Ectodermal cell (in vitro differentiated cells): ENCODE measurements at regions not wholly inside any gene's neighbourhood (a gene's known extent, or its start where the extent isn't known, plus 50 kb on each side); places are given as distances from the start of the nearest gene placed in this dataset.

Experiments
- H3K27ac ChIP-seq: 2 replicates; pipeline ENCODE4 v1.7.0; 2013; ENCODE audit warnings: mild to moderate bottlenecking, low read depth, low read length; ENCODE audit not compliant: insufficient read depth, poor library complexity, severe bottlenecking
- H3K27me3 ChIP-seq: 2 replicates; pipeline ENCODE4 v1.7.0; 2013; ENCODE audit warnings: mild to moderate bottlenecking, low read length; ENCODE audit not compliant: insufficient read depth, control insufficient read depth, poor library complexity, severe bottlenecking
- H3K36me3 ChIP-seq: one replicate; pipeline ENCODE4 v1.7.0; 2013; ENCODE audit warnings: low read length; ENCODE audit not compliant: control insufficient read depth, insufficient read depth
- H3K4me1 ChIP-seq: one replicate; pipeline ENCODE4 v1.7.0; 2013; ENCODE audit warnings: low read length; ENCODE audit not compliant: control insufficient read depth, insufficient read depth
- H3K4me3 ChIP-seq: 2 replicates; pipeline ENCODE4 v1.7.0; 2013; ENCODE audit warnings: low read depth, low read length, control low read depth; ENCODE audit not compliant: insufficient read depth
- H3K9me3 ChIP-seq: 2 replicates; pipeline ENCODE4 v1.7.0; 2013; ENCODE audit warnings: mild to moderate bottlenecking, low read length, moderate library complexity; ENCODE audit not compliant: control insufficient read depth
- WGBS, 2 experiments: methylation state at CpG; one replicate each; pipeline ENCODE4 v1.1.7; 2013; ENCODE audit warnings: missing lambda C conversion rate in 2 of 2; 5-methylcytosine and 5-hydroxymethylcytosine counted together

DNA sequence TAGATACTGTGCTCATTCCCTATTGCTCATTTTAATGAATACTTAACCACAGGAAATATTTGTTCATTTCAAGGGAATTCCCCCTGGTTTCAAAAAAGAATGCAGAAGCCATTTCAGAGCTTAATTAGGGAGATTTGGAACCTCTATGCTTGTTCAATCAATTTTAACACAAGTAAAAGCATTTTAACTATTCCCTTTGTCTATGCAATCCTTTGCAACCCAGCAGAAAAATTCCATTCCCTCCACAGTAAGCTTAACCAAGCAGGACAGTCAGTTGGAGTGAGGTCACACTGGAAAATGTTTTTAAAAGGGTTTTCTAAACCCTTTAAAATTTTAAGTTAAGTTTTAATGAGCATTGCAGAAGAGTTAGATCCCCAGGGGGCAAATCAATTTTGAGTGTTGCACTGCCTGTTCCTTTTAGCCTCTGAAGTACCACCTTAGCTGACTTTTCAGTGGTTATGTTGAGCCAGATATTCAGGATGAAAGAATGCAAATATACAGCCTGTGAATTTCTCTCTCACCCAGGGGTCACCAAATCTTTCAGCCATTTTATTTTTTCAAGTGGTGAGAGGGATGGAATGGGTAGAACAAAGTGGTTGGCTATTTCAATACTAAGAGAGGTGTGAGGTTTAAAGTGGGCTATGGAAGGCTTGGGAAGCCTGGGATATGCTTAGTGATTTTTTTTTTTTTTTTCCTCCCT lies 356.2 kb upstream of the NUDT12 start:
- Histone ChIP-seq H3K4me3 (no peak overlapping the region), H3K27ac (peak overlapping the region; percentile 70), H3K9me3 (no peaks in the 10 kb centered on the region), H3K4me1 (peaks cover 12% of the 10 kb centered on the region), H3K27me3 (no peaks in the 10 kb centered on the region), H3K36me3 (no peaks in the 10 kb centered on the region)

DNA sequence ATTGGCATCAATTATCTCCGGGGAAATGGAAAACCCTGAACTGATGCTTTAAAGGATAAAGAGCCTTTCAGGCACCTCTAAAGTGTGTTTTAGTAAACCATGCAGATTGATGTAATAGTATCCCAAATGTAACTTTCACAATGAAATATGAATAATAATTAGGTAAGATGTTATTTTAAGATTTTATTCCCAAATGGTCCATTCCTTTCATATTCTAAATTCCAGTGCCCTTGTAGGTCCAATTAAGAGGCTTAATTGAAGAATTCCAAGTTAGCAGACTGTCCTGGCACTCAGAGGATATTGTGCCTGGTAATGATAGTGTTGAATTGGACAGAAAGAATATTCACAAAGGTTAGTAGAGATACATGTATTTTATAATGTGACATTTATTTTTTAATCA lies 352.5 kb upstream of the NUDT12 start:
- WGBS, 2 experiments, result 93 to 96% methylated on average over 1 of the region's 1 CpG
- Histone ChIP-seq H3K27me3 (no peaks in the 10 kb centered on the region), H3K4me1 (peaks cover 14% of the 10 kb centered on the region), H3K9me3 (no peaks in the 10 kb centered on the region), H3K36me3 (no peaks in the 10 kb centered on the region), H3K27ac (no peak overlapping the region), H3K4me3 (no peak overlapping the region)

DNA sequence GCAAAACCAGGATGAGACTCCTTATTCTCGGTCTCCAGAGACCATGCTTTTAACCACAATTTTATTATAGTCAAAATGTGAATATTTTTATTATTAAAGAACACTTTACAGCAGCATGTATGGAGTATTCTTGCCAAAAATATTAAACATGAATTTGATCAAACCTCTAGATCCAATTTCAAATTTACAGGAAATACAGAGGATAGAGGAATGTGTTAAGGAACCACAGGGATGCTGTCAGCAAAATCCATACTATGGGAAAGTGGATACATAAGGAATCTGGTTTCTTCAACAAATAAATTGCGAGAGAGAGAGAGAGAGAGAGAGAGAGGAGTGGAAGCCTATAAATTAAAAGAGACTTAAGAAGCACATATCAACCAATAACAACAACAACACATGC lies 348.2 kb upstream of the NUDT12 start:
- WGBS, 2 experiments, result no CpG with 5 or more reads among the region's 2 CpGs
- no peaks in the 10 kb centered on the region for H3K27me3 ChIP-seq
- no peak overlapping the region for H3K4me3 ChIP-seq
- H3K27ac ChIP-seq, result no peak overlapping the region
- H3K9me3 ChIP-seq, result no peaks in the 10 kb centered on the region
- H3K36me3 ChIP-seq, result no peaks in the 10 kb centered on the region
- peaks cover 3% of the 10 kb centered on the region for H3K4me1 ChIP-seq

DNA sequence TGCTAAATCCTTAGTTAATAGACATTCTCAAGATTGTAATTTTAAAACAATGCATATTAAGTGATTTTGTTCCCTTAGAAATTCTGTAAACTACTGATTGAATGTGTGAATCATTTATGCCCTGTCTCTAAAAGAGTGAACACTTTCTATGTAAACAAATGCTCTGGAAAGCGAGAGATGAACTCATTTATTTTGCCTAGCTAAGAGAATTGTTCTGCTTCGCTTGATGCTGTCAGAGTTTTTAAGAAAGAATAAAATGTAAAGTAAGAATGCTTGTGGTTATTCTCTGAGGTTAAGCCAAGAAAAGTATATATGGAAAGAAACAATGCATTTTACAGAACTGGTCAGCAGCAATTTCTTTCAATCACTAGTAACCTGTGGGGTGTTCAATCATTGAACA lies 347.4 kb upstream of the NUDT12 start:
- Histone ChIP-seq H3K4me3 (no peak overlapping the region), H3K27ac (no peak overlapping the region), H3K9me3 (no peaks in the 10 kb centered on the region), H3K27me3 (no peaks in the 10 kb centered on the region), H3K4me1 (peaks cover 3% of the 10 kb centered on the region), H3K36me3 (no peaks in the 10 kb centered on the region)
- 97% methylated on average over 2 of the region's 2 CpGs for WGBS, 2 experiments

DNA sequence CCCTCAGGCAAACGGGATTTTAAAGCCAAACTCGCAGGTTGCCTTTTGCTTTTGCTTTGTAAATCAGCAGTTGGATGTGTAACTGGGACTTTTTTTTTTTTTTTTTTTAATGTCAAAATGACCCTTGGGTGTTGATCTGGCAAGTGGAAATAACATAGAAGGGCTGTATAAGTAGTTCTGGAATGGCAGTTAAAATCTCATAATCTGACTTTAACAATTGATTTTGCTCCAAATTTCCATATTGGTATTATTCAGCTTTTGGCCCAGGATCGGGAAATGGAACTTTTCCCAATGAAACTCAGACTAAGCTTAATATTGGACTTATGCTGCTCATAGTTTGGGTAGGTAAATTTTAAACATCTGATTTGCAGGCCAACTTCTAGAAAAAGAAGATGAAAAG lies 346.8 kb upstream of the NUDT12 start:
- Histone ChIP-seq H3K4me1 (peaks cover 3% of the 10 kb centered on the region), H3K4me3 (no peak overlapping the region), H3K27ac (no peak overlapping the region), H3K27me3 (no peaks in the 10 kb centered on the region), H3K9me3 (no peaks in the 10 kb centered on the region), H3K36me3 (no peaks in the 10 kb centered on the region)
- 82 to 95% methylated on average over 3 of the region's 3 CpGs for WGBS, 2 experiments

DNA sequence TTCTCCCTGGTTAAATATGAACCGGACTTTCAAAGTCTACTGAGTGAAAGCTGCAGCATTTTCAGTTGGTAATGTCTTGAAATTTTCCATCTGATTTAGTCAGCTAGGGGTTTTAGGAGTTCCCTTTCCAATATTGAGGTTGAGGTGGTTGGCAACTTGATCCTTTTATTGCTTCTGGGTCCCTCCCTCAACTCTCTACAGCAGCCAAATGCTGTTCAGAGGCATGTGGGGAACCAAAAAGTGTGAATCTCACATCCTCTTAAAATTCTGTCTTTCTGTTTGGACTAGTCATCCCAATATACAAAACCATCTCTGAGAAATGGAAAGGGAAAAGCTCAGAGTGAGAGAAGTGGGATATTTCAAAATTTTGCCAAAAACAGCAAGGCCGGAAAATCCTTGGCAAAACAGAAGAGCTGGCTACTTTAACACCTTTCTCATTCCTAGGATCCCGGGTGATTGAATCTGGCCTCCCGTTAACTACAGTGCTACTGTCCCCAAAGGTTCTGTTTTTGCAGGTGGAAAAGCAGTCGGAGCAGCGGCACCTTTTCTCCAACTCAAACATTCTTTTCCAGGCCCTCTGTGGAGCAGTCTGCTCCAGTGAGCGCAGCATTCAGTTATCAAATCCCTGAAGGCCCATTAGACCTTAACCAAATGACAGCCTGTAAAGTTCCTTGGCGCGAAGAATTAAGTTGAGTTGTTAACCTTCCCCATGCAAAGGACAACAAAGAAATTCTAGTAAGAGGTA lies 345.9 kb upstream of the NUDT12 start:
- Histone ChIP-seq H3K27ac (no peak overlapping the region), H3K4me3 (no peak overlapping the region), H3K4me1 (peaks cover 3% of the 10 kb centered on the region), H3K27me3 (no peaks in the 10 kb centered on the region), H3K36me3 (no peaks in the 10 kb centered on the region), H3K9me3 (no peaks in the 10 kb centered on the region)
- WGBS, 2 experiments, result 78 to 80% methylated on average over 7 to 9 of the region's 9 CpGs

DNA sequence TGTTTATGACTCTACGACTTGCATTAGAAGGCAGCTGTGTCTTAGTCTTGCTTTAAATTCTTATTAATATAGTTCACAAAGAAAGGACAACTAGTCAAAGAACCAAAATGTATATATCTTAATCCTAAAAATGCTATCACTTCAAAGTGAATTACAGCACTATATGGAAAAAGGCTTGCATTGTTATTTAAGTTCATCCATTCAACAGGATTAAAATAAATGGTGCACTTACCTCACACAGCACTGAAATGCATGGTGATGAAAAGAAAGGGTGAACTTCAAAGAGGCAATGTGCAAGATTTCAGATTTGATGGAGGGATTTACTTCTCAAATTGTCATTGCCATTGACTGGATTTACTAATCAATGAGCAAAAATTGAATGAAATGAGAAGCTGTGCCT lies 344.4 kb upstream of the NUDT12 start:
- Histone ChIP-seq H3K4me3 (no peak overlapping the region), H3K36me3 (no peaks in the 10 kb centered on the region), H3K9me3 (no peaks in the 10 kb centered on the region), H3K4me1 (peaks cover 3% of the 10 kb centered on the region), H3K27me3 (no peaks in the 10 kb centered on the region), H3K27ac (no peak overlapping the region)
- no CpG with 5 or more reads among the region's 1 CpG for WGBS, 2 experiments

DNA sequence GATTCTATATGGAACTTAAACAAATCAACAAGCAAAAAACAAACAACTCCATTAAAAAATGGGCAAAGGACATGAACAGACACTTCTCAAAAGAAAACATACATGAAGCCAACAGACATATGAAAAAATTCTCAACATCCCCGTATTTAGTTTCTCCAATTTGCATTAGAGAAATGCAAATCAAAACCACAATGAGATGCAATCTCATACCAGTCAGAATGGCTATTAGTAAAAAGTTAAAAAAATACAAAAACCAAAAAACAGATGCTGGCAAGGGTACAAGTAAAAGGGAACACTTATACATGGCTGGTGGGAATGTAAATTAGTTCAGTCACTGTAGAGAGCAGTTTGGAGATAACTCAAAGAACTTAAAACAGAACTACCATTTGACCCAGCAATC lies 342.1 kb upstream of the NUDT12 start:
- 83 to 93% methylated on average over 1 of the region's 1 CpG for WGBS, 2 experiments
- Histone ChIP-seq H3K4me3 (no peak overlapping the region), H3K27ac (no peak overlapping the region), H3K4me1 (no peaks in the 10 kb centered on the region), H3K9me3 (no peaks in the 10 kb centered on the region), H3K27me3 (no peaks in the 10 kb centered on the region), H3K36me3 (no peaks in the 10 kb centered on the region)

DNA sequence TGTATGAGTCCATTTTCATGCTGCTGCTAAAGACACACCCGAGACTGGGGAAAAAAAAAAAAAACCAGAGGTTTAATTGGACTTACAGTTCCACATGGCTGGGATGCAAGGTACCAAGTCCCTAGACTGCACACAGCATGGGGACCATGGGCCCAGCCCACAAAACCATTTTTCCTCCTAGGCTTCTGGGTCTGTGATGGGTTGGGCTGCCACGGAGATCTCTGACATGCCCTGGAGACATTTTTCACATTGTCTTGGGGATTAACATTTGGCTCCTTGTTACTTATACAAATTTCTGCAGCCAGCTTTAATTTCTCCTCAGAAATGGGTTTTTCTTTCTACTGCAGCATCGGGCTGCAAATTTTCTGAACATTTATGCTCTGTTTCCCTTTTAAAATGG lies 340.3 kb upstream of the NUDT12 start:
- Histone ChIP-seq H3K4me3 (no peak overlapping the region), H3K9me3 (no peaks in the 10 kb centered on the region), H3K27ac (no peak overlapping the region), H3K36me3 (no peaks in the 10 kb centered on the region), H3K4me1 (no peaks in the 10 kb centered on the region), H3K27me3 (no peaks in the 10 kb centered on the region)
- 95% methylated on average over 3 of the region's 3 CpGs for WGBS, 2 experiments

DNA sequence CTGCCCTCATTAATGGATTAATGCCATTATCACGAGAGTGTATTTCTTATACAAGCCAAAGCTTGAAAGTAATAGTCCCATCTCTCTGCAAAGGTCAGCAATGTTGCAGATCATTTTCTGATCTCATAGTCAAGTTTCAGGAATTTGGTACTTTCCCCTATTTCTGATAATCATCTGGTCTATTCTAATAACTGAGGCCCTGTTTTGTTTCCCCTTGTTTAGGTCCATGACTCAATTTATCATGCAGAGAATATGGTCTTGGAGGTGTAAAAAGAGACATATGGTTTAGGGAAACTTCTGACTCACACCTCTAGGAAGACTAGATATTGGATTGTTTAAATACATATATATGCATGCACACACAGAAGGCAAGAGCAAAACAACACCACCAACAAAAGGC lies 339.3 kb upstream of the NUDT12 start:
- Histone ChIP-seq H3K9me3 (no peaks in the 10 kb centered on the region), H3K27ac (no peak overlapping the region), H3K27me3 (no peaks in the 10 kb centered on the region), H3K4me1 (no peaks in the 10 kb centered on the region), H3K4me3 (no peak overlapping the region), H3K36me3 (no peaks in the 10 kb centered on the region)
- 85 to 100% methylated on average over 1 of the region's 1 CpG for WGBS, 2 experiments
